ENCODE measurements at regions not wholly inside any gene's neighbourhood (a gene's known extent, or its start where the extent isn't known, plus 50 kb on each side); places are given as distances from the start of the nearest gene placed in this dataset.
"Not testable (repeated sequence)": the region's sequence is repeated elsewhere in the genome, so short reads cannot be mapped to it uniquely, and the experiment has no call there.

DNA sequence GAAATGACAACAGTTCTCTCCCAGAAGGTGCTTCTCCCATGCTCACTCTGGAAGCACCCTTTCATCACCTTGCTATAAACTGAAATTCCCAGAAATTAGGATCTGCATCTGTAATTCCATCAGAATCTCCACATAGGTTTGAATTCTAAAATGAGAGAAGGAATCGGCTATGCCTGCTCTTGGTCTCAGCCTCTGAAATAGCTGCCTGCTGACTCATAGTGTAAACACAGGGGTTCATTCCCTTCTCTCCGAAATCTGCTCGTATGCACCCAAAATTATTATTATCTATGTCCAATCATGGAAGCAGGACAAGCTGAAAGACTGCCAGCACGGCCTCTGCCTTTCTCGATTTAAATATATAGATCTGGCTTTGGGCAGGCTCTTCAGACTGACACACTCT is 74.6 kb upstream of the TAB2 start:
- no peak for TF ChIP-seq POLR2AphosphoS5 (IDR thresholded peaks at IDR 0.05)
- TF ChIP-seq, protein P1, sequence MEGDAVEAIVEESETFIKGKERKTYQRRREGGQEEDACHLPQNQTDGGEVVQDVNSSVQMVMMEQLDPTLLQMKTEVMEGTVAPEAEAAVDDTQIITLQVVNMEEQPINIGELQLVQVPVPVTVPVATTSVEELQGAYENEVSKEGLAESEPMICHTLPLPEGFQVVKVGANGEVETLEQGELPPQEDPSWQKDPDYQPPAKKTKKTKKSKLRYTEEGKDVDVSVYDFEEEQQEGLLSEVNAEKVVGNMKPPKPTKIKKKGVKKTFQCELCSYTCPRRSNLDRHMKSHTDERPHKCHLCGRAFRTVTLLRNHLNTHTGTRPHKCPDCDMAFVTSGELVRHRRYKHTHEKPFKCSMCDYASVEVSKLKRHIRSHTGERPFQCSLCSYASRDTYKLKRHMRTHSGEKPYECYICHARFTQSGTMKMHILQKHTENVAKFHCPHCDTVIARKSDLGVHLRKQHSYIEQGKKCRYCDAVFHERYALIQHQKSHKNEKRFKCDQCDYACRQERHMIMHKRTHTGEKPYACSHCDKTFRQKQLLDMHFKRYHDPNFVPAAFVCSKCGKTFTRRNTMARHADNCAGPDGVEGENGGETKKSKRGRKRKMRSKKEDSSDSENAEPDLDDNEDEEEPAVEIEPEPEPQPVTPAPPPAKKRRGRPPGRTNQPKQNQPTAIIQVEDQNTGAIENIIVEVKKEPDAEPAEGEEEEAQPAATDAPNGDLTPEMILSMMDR (IDR thresholded peaks at IDR 0.05): no peak
- no peak for TF ChIP-seq POLR2A (IDR thresholded peaks at IDR 0.05)
- no peak overlapping the region for H3K27ac ChIP-seq
- H3K36me3 ChIP-seq: no peaks in the 10 kb centered on the region
- H3K4me3 ChIP-seq: no peak overlapping the region
- H3K4me1 ChIP-seq (replicated peaks): no peaks in the 10 kb centered on the region
- no peaks in the 10 kb centered on the region for H3K9me3 ChIP-seq
- intact Hi-C loops (cut with DNase I): no loop called here
- DNase-seq (ENCODE audit: low spot score): no peak
- WGBS: 52% methylated on average over 5 of the region's 5 CpGs
- no peaks in the 10 kb centered on the region for H3K27me3 ChIP-seq (replicated peaks; ENCODE audit: insufficient read depth)

- no peak for DNase-seq (ENCODE audit: low spot score)
- intact Hi-C loops (cut with DNase I): no loop called here
- 79% methylated on average over 7 of the region's 7 CpGs for WGBS
- Histone ChIP-seq H3K27me3 (replicated peaks; ENCODE audit: insufficient read depth) (no peaks in the 10 kb centered on the region), H3K4me1 (replicated peaks) (no peaks in the 10 kb centered on the region), H3K36me3 (no peaks in the 10 kb centered on the region), H3K4me3 (no peak overlapping the region), H3K9me3 (no peaks in the 10 kb centered on the region), H3K27ac (no peak overlapping the region)
- TF ChIP-seq, protein P1 (IDR thresholded peaks at IDR 0.05): no peak
- TF ChIP-seq POLR2AphosphoS5 (IDR thresholded peaks at IDR 0.05) (no peak), POLR2A (IDR thresholded peaks at IDR 0.05) (no peak)
These were observed 73.4 kb upstream of the TAB2 start for GRCh38 chr6:149244105-149244504.

DNA sequence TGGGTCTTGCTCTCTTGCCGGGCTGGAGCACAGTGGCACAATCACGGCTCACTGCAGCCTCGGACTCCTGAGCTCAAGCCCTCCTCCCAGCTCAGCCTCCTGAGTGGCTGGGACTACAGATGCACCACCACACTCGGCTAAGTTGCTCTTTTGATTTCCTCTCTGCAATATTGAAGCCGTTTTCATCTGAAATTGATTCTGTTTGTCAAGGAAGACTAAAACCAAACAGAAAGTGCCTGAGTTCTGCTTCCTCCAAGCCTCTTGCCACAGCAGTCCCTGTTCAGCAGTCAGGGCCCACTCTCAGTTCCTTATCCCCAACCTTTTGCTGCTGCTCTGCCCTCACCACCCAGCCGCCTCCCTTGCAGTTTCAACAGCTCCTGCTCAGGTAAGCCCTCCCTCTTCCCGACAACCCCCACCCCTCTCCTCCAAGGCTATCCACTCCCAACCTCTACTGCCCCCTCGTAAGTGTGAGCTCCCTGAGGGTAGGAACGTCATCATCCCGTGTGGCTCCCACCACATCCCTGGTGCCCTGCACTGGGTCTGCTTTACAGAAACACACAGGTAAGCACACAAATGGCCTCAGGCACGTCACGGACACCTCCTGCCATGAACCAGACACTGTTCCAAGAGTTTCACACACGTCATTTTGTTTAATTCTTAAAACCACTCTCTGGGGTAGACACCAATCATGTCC is 70.7 kb upstream of the TAB2 start:
- Histone ChIP-seq H3K27me3 (replicated peaks; ENCODE audit: insufficient read depth) (no peaks in the 10 kb centered on the region), H3K9me3 (no peaks in the 10 kb centered on the region), H3K4me1 (replicated peaks) (no peaks in the 10 kb centered on the region), H3K27ac (no peak overlapping the region), H3K4me3 (no peak overlapping the region), H3K36me3 (no peaks in the 10 kb centered on the region)
- intact Hi-C loops (cut with DNase I): no loop called here
- 84% methylated on average over 13 of the region's 13 CpGs for WGBS
- no peak for DNase-seq (ENCODE audit: low spot score)
- TF ChIP-seq, protein P1 (IDR thresholded peaks at IDR 0.05): no peak
- TF ChIP-seq POLR2A (IDR thresholded peaks at IDR 0.05): no peak
- no peak for TF ChIP-seq POLR2AphosphoS5 (IDR thresholded peaks at IDR 0.05)

DNA sequence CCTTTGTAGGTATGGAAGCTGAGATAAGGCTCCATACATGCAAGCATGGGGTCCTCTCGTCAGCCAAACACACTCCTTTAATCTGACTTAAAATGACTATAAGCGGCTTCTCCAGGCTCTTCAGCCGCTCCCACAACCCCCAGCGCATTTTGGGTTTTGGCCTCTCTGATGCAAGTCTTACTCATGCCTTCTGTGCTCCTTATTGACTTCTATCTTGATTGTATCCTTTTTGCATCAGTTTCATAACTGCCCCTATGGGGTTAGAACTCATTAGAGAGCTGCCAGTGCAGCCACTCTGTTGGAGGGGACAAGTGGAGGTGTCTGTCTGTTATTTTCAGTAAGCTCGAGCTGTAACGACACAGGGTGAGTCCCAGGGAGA is 70.1 kb upstream of the TAB2 start:
- WGBS: 93% methylated on average over 6 of the region's 6 CpGs
- Histone ChIP-seq H3K27me3 (replicated peaks; ENCODE audit: insufficient read depth) (no peaks in the 10 kb centered on the region), H3K4me3 (no peak overlapping the region), H3K9me3 (no peaks in the 10 kb centered on the region), H3K4me1 (replicated peaks) (no peaks in the 10 kb centered on the region), H3K27ac (no peak overlapping the region), H3K36me3 (no peaks in the 10 kb centered on the region)
- no peak for TF ChIP-seq POLR2AphosphoS5 (IDR thresholded peaks at IDR 0.05)
- TF ChIP-seq, protein P1 (IDR thresholded peaks at IDR 0.05): no peak
- TF ChIP-seq POLR2A (IDR thresholded peaks at IDR 0.05): no peak
- DNase-seq (ENCODE audit: low spot score): no peak
- intact Hi-C loops (cut with DNase I): no loop called here

- WGBS: 98% methylated on average over 5 of the region's 5 CpGs
- DNase-seq (ENCODE audit: low spot score); H3K9me3 ChIP-seq; H3K27ac ChIP-seq; H3K4me1 ChIP-seq (replicated peaks); H3K36me3 ChIP-seq; intact Hi-C loops (cut with DNase I); H3K4me3 ChIP-seq; H3K27me3 ChIP-seq (replicated peaks; ENCODE audit: insufficient read depth): not testable (repeated sequence)
These were observed 69.2 kb upstream of the TAB2 start for GRCh38 chr6:149248263-149248662.
